GM19023 (cell line): ENCODE measurements at regions not wholly inside any gene's neighbourhood (a gene's known extent, or its start where the extent isn't known, plus 50 kb on each side); places are given as distances from the start of the nearest gene placed in this dataset.
A peak's percentile ranks its signal among the peaks of the same experiment; 100 is the strongest.

Source experiments
- ATAC-seq: cut with Tn5 transposase; IDR thresholded peaks from one replicate; pipeline ENCODE4 v1.9.1; 2021; ENCODE audit warnings: mild to moderate bottlenecking, moderate library complexity; ENCODE audit not compliant: unreplicated experiment

DNA sequence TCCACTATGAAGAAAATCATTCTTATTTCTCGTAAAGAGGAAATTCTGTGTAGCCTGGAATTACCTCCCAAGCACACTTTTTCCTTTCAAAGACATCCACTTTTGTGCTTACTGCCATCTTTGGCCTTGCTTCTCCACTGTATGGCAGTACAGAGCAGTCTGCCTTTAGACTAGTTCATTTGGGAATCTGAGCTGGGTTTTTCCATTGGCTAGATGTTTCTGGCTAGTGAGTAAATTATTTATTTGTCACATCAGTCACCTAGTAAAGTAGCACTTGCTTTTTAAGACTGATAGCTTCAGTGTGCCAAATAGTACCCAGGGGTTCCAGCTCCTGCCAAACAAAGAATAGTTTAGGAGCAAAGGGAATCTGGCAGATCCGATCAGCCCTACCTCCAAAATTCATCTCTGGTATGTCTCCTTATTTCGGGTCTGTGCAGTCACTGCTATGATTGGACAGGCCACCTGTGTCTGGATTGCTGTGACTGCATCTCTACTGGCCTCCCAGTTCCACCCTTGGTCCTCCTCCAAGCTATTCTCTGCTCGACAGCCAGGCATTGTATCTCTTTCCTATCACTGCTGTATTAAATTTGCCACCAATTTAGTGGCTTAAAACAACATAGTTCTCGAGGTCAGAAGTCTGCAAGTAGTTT is 97.6 kb downstream of the NUDT12 start:
- no peak for ATAC-seq

DNA sequence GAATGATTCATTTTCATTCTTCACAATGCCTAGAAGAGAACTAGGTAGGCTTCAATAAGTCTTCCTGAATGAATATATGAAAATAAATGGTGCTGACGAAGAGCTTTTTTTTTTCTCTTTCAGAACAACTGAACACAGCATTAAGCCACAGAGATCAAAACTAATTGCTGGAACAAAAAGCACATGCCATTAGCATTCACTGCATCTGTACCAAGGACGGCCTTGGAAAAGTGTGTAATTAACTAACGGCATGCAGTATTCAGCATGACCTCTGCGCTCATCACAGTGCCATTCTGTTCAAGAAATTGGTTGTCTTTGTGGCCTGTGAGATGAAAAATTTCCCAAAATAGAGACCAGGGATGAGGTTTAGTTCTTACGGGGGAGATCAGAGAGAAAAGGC is 99.3 kb downstream of the NUDT12 start:
- ATAC-seq, result no peak

DNA sequence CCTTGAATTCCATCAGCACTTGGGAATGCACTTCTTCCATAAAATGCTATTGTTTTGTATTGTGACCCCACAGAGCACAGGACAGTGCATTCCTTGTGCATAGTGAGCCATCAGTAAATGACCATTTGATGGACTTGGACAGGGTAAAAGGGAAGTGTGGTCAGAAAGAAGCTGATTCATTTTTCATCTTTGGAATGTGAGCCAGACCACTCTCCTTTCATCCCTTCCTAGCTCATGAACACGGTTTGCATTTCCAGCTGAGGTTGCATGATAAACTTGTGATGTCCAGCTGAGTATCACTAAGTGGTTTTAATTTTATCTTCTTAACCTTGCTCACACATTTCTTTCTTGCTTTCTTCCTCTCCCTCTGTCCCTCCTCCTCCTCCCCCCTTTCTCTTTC is 101.3 kb downstream of the NUDT12 start:
- ATAC-seq, result no peak

DNA sequence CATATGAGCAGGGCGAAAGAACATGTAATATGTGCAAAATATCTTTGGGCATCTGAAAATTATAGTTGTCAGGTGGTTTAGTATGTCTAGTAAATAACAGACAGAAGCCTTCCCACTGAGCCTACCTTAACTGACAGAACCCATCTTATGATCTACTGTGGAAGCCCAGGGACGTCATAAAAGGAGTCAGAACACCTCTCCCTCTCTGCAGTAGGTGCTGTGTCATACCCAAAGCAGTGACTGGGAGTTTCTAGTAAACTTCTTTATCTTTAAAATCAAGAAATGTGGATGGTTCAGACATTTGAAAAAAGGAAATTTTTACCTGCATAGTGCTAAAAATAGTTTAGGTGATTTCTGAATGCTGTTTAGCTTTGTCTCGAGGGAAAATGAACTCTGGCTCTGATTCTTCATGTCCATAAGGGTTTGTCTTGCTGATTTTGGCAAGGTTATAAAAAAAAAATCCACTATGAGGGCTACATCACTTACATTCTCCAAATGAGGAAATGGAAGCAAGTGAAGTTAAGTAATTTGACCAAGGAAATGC is 104.0 kb downstream of the NUDT12 start:
- ATAC-seq, result no peak

DNA sequence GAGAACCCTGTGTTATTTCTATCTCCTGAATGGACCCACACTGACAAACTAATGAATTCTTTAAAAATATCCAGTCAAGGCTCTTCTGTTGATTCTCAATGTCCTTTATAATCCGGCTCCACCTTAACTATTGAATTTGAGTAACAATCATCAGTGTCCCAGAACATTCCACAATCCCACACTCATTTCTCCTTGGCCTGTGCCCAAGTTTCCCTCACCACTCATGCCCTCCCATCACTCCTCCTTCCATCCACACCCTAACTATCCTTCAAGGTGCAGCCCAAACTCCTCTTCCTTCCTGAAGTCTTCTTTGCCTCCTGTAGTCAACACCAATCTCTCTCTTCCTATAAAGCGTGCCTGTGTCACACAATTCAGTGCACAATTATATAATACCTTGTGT is 106.1 kb downstream of the NUDT12 start:
- ATAC-seq, result no peak

DNA sequence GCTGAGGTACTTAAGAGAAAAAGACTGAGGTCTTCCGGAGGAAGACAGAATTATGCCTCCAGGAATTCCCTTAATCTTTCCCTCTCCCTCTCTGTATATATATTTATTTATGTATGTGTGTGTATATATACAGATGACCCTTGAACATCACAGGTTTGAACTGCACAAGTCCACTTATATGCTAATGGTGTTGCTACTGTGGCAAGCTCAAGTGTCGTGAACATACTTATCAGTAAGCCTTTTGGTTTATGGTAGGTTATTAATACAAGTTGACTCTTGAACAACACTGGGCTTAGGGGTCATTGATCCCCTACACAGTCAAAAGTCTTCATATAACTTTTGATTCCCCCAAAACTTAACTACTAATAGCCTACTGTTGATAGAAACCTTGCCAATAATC is 106.8 kb downstream of the NUDT12 start:
- ATAC-seq, result no peak

DNA sequence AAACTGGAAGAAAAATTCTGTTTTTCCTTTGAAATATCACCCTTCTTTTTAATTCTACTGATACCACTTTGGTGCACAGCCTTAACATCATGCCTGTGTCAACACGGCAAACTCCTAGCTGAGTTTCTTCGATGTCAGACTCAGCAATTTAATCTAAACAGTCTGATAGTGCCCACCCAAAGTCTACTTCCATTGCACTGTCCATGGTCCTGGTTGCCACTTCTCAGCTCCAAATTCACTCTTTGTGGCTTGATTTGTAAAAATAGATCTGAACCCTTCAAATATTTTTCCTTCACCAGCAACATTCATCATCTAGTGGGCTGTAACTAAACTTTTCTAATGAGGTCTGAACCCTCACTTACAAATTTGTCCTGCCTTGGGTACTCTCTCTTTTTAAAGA is 107.8 kb downstream of the NUDT12 start:
- no peak for ATAC-seq

DNA sequence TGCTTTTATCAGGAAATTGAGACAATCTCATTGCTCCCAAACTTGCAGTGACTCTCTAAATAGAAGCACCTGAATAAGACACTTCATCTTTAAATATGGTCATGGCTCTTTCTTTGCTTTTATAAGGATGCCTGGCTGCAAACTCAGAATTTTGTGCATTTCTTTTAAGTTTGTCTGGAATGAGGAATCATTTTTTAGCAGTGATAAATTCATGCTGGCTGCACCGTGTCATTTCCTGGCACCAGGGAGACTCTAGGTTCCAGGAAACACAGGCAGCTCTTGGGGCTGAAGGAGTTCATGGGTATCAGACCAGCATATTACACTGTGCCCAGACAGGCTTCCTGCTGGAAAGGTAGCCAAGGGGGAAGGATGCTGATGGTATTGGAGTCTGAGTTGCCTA is 109.9 kb downstream of the NUDT12 start:
- ATAC-seq, result no peak

DNA sequence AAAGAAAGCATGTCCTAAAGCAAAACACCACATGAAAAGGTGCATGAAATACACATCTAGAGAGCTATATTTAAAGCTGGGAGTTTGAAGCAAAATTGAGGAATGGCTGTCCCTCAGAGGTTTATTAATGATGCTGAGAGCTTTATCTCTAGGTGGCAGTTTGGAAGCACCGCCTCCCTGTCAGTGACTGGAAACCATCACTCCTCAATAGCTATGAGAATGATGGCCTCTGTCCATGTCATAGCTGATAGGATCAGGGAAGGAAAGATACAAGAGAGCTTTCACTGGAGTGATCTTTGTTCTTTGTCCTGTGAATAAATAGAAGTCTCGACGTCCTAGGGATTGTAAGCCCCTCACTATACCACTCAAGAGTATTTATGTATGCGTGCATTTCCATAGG is 110.5 kb downstream of the NUDT12 start:
- ATAC-seq, result no peak

DNA sequence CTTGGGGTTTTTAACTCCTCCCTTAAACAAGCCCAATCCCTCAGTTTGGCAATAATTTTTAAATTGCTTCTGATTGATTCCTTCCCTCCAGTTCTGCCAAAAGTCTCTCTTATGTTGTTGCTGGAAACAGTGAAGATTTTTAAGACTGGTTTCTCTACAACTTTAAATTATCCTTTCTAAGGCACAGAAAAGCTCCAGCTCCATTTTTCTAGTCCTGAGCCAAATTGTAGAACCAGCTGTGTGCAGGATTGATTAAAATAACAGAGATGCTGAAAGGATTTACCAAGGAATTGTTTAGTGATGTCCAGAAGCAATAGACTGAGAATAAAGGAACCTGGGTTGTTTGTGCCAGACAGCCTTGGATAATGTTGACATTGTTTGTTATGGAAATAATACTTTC is 111.3 kb downstream of the NUDT12 start:
- no peak for ATAC-seq

DNA sequence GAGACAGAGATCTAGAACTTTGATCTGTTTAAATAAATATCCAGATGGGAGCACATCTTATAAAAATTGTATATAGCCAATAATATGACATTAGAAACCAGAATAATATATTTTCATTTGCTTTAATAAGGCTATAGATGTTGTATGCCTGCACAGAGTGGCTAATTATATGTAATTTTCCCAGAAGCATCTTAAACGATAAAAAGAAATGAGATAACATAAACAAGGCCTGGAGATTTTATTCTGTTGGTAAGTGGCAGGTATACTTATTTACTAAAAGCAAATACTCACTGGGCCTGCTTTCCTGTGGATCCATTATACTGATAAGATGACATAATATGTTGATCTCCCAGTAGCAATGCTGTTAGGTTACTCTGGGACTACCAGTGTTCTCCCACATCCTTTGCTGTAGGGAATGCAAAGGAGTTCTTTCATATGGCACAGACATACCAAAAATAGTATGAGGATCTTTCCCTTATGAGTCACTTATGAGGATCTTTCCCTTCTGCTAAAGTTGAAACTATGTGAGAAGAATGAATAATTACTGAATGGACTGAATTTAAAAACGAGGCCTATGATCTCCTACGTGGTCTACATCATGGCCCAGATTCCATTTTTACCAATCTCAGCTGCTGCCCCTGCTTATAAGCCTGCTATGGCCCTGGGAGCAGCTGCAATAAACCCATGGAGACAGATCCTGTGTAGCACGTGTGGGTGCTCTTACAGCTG is 112.1 kb downstream of the NUDT12 start:
- no peak for ATAC-seq

DNA sequence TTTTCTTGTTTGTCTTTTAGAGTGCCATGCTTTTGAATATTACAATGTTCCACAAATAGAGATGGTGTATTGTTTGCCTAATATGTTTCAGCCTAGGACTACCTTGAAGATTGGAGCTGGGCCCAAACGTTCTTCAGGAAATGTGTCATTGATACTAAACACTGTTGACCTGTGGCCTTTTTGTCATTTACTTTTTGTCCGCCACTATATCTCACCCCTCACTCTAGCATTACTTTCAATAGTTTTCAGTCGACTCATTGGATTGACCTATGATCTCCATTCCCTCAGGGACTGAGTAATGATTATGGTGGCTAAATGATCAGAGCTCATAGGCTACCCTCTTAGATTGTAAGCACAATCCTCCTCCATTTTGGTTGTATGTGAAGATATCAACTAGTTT is 115.8 kb downstream of the NUDT12 start:
- ATAC-seq, result no peak

DNA sequence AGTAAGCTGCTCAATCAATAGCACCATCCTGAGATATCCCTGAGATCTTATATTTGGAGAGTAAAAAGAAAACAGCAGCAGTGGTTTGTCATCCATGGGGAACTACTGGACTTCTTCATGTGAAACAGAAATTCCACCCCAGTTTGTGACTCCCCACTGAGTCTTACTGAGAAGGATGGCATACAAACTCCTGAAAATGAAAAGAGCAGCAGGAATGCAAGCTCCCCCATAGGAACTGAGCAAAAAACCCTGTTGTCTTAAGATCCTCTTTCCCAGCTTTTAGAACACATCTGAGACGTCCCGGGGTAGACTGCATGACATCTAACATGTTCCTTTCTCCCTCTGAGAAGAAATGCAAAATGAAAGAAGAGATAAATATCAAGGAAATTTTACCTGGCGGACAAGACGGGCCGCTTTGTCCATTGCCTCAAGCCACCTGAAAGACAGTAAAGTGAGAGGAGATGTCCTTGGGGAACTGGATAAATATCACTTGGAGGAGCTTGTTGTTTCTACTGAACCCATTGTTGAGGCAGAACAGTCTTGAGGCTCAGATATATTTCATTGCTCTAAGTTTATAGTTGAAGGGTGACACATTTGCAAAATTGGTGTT is 117.1 kb downstream of the NUDT12 start:
- no peak for ATAC-seq

DNA sequence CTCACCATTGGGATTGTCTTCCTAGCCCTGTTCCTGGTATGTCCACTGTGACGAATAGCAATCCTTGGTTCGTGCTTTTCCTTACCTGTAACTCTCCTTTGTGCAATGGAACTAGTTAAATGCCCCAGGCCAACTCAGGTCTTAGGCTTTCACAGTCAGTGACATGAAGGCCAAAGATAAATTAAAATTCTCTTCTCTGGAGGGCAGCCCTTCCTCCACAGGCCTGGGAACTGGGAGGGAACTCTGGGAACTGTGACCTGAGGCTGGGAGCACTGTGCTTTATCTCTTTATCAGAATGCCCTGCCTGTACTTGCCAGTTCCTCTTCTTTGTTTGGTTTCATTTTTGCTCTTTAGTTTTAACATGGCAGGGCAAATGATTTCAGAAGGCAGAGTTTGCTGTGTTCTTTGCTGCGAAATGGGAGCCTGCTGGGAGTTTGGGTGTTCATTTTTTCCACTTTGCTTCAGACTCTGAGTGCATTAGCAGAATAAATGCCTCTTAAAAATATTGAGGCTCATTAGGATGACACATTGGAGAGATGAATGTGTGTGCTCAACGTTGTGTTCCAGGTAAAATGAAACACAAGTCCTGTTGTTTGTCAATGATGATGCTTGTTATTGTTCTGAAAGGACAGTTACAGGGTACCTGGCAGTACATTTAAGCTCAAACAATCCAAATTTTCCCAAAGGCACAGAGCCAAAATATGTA is 118.1 kb downstream of the NUDT12 start:
- peak; percentile 68 for ATAC-seq

DNA sequence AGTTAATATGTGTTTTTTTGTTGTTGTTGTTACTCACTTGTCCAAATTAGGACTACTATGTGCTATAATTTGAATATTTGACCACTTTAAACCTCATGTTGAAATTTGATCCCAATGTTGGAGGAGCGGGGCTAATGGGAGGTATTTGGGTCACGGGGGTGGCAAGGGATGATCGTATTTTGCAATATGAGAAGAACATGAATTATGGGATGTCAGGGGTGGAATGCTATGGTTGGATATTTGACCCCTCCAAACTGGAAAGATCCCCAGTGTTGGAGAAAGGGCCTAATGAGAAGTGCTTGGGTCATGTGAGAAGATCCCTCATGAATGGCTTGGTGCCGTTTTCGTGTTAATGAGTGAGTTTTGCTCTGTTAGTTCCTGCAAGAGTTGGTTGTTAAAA is 119.8 kb downstream of the NUDT12 start:
- no peak for ATAC-seq

DNA sequence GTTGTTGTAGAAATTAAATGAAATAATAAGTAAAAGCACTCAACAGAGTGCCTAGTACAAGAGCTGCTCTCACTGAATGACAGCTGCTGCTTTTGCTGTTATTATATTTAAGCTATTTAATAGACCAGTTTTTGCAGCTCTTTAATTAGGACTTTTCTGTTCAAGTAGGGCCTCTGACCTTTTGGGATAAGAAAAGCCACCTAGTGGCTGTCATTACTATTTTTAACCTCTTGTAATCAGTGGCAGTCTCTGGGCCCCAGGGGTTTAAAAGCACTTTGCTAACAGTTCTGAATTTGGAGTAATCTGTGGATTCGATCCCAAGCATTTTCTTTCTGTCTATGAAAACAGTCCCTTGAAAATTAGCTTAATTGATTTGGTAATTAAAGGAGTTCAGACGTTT is 121.1 kb downstream of the NUDT12 start:
- ATAC-seq, result no peak

DNA sequence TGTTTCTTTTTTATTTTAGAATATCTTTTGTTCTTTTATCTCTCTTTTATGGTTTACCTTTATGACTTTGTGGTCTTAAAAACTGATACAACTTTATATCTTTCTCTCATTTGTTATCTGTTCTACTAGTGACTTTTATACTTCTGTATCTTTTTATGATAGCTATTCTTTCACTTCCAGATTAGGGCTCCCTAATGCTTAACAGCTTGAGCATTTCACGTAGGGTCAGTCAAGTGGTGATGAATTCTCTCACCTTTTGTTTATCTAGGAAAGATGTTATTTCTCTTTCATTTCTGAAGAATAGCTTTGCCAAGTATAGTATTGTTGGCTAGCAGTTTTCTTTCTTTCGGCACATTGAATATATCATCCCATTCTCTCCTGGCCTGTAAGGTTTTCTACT is 123.6 kb downstream of the NUDT12 start:
- no peak for ATAC-seq

DNA sequence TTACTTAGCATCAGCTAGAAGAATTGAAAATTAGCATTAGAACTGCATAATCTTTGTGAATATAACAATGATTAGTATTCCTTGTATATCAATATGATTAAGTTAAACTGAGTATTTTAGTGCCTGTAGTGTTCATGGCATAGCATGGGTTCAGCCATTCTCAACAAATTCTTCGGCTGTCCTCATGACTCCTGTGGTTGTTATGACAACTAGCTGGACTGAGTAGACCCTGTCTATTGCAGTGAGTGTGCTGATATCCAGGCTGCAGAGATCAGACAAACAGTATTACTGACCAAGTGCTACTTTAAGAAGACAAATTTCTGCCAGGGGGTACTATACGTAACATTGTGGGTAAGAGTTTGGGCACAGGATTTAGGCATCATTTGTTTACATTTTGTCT is 125.9 kb downstream of the NUDT12 start:
- ATAC-seq, result no peak

DNA sequence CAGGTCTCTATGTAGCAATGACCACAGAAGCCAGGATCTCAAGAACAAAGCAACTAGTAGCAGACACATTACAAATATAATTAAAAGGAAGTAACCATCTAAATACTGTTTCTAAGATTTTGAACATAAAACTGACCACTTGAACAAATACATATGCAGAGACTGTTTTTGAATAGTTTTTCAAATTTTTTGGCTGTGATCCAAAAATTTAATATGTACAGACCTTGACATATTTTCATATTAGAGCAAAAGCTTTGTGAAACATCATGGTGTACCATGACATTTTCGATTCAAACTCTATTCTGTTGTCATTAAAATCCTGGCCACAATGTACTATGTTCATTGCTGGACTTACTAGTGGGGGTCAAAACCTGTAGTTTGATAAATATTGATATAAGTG is 126.5 kb downstream of the NUDT12 start:
- no peak for ATAC-seq

DNA sequence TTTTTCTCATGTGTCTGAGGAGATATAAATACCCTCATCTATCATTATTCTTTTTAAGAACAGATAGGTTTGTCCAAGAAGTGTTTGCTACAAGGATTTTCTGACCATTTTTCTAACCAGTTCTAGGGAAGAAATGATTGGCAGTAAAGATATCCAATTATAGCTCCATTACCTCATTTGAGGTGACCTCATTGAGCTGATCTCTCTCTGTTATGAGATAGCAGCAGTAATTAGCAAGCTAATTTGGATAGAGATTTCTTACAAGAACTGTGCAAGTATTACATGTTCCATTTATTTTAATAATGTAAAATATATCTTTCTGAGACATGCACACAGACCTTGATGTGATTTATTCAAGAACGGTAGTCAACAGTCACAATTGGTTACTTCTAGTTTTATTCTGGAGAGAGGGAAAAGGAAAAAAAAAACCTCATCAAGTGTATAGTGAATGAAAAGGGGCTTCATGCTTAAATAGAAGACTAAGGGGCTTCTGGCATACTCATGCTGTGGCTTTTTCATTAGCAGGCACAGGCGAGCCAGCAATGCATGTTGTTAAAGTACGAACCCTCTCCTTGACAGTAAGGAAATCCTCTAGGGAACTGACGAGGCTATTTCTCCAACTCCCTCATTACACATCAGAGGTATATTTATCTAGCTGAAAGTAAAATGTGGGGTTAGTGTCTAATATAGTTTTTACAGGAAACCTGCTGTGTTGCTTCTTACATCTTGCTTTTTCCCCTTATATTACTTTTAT is 127.3 kb downstream of the NUDT12 start:
- ATAC-seq, result no peak

DNA sequence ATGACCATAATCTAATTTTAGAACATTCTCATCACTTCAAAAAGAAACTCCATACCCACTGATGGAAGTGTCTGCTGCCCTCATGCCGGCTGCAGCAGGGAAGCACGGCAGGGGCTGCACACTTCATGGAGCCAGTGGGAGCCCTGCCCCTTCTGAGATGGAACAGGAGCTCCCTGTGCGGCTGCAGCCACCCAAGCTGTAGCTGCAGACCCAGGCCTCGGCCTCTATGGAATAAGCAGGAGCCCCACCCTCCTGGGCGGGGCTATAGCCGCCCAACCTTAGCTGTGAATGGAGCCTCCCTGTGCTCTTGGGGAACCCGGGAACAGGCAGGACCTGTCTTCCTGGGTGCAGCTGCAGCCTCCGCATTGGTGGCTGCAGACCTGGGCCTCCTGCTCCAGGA is 128.5 kb downstream of the NUDT12 start:
- ATAC-seq, result no peak
